ENCODE measurements at regions not wholly inside any gene's neighbourhood (a gene's known extent, or its start where the extent isn't known, plus 50 kb on each side); places are given as distances from the start of the nearest gene placed in this dataset.

DNA sequence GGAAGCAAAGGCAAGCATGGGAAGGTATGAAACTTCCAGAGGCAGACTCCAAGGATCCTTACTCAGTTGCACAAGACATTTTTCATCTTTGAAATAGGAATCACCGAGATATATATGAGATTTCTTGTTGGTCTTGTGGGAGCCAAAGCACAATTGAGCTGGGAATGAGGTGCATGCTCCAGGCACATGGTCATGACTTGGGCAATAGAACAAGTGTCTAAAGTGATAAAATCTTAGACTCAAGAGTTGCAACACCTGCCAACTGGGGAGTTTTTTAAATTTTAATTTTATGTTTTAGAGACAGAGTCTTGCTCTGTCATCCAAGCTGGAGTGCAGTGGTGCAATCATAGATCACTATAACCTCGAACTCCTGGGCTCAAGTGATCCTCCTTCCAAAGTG is 169.5 kb upstream of the ADCY1 start:
- Histone ChIP-seq H3K18ac (ENCODE audit: insufficient read length, low read depth, low read length) (no peak overlapping the region), H2BK12ac (ENCODE audit: insufficient read length, low read depth, low read length) (no peak overlapping the region), H4K5ac (ENCODE audit: insufficient read length, low read depth, low read length) (no peak overlapping the region), H2BK5ac (ENCODE audit: insufficient read length, low read length) (no peak overlapping the region), H2BK120ac (ENCODE audit: low read depth, low read length, poor library complexity, severe bottlenecking) (no peak overlapping the region), H3K27me3 (ENCODE audit: insufficient read depth, low read length) (no peaks in the 10 kb centered on the region), H3K56ac (ENCODE audit: insufficient read length, low read depth, low read length) (no peak overlapping the region), H3K79me2 (ENCODE audit: insufficient read depth, low read length) (no peaks in the 10 kb centered on the region), H3K4me2 (ENCODE audit: insufficient read depth, insufficient read length, low read length) (no peak overlapping the region), H3K4ac (ENCODE audit: low read depth, low read length) (no peak overlapping the region), H3K23me2 (ENCODE audit: insufficient read length, low read depth, low read length, poor library complexity, severe bottlenecking) (peaks cover 3% of the 10 kb centered on the region), H4K91ac (ENCODE audit: insufficient read length, low read depth, low read length) (no peak overlapping the region), H2AFZ (ENCODE audit: low read length) (no peak overlapping the region), H3T11ph (ENCODE audit: low read length) (no peak overlapping the region), H3K4me1 (ENCODE audit: insufficient read depth, low read length) (no peaks in the 10 kb centered on the region), H3K14ac (ENCODE audit: insufficient read depth, low read length) (no peak overlapping the region), H3K79me1 (ENCODE audit: insufficient read depth, low read depth, low read length, poor library complexity, severe bottlenecking) (no peaks in the 10 kb centered on the region), H4K8ac (replicated peaks; ENCODE audit: insufficient read length, low read depth, low read length) (no peak overlapping the region), H2BK15ac (ENCODE audit: low read depth, low read length) (no peak overlapping the region), H2AK5ac (ENCODE audit: insufficient read length, low read length) (no peak overlapping the region), H3K23ac (ENCODE audit: insufficient read length, low read depth, low read length) (no peak overlapping the region), H4K20me1 (ENCODE audit: control insufficient read depth, insufficient read depth, insufficient read length) (no peaks in the 10 kb centered on the region), H3K9ac (ENCODE audit: extremely low read depth, insufficient read length, low read length) (no peak overlapping the region), H2BK20ac (ENCODE audit: low read depth, low read length, poor library complexity, severe bottlenecking) (no peak overlapping the region), H3K9me3 (ENCODE audit: control insufficient read depth, low read depth, low read length) (no peaks in the 10 kb centered on the region), H3K27ac (ENCODE audit: insufficient read length, low read depth, low read length) (no peak overlapping the region)
- Mint-ChIP-seq H3K27me3 (ENCODE audit: low read depth) (peaks cover 14% of the 10 kb centered on the region), H3K4me3 (no peak overlapping the region), H3K9me3 (peaks cover 8 to 9% of the 10 kb centered on the region in 2 experiments; a peak in 4 of 5 replicates), H3K27ac (no peak overlapping the region), H3K36me3 (ENCODE audit: insufficient read depth in 1 of 3, low read depth in 3 of 3) (no peaks in the 10 kb centered on the region; a peak in 1 of 7 replicates), H3K4me1 (peaks cover 8 to 12% of the 10 kb centered on the region in 2 experiments)
- WGBS (ENCODE audit: extremely low coverage, insufficient read length, low lambda C conversion rate): no CpG with 5 or more reads among the region's 2 CpGs
- no peak for DNase-seq
- TF ChIP-seq, protein P1, sequence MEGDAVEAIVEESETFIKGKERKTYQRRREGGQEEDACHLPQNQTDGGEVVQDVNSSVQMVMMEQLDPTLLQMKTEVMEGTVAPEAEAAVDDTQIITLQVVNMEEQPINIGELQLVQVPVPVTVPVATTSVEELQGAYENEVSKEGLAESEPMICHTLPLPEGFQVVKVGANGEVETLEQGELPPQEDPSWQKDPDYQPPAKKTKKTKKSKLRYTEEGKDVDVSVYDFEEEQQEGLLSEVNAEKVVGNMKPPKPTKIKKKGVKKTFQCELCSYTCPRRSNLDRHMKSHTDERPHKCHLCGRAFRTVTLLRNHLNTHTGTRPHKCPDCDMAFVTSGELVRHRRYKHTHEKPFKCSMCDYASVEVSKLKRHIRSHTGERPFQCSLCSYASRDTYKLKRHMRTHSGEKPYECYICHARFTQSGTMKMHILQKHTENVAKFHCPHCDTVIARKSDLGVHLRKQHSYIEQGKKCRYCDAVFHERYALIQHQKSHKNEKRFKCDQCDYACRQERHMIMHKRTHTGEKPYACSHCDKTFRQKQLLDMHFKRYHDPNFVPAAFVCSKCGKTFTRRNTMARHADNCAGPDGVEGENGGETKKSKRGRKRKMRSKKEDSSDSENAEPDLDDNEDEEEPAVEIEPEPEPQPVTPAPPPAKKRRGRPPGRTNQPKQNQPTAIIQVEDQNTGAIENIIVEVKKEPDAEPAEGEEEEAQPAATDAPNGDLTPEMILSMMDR (conservative IDR thresholded peaks at IDR 0.05): no peak
